Stomach (tissue), 8 donors: ENCODE measurements at regions not wholly inside any gene's neighbourhood (a gene's known extent, or its start where the extent isn't known, plus 50 kb on each side); places are given as distances from the start of the nearest gene placed in this dataset.

Source experiments
- DNase-seq, 2 donors: peaks; one replicate each; pipeline versions ENCODE4 v3.0.0 to v3.0.0-alpha.2; 2013 to 2019
- H3K27ac ChIP-seq, 5 donors: fragments of 200-600 bp in 4 of 5; sonication (generic) in 4 of 5; one replicate each; pipeline ENCODE4 v1.5.1; 2013 to 2019; ENCODE audit warnings: mild to moderate bottlenecking in 1 of 5, moderate library complexity in 1 of 5
- H3K27me3 ChIP-seq, 3 donors: fragments of 200-600 bp; sonication (generic); one replicate each; pipeline ENCODE4 v1.5.1; 2017 to 2019; ENCODE audit warnings: mixed run types in 1 of 3
- H3K36me3 ChIP-seq, 4 donors: fragments of 200-600 bp; sonication (generic); 1 replicate in 3 of 4; 2 replicates in 1 of 4; pipeline ENCODE4 v1.5.1; 2016 to 2019
- H3K4me1 ChIP-seq, 4 donors: fragments of 200-600 bp; sonication (generic); one replicate each; pipeline ENCODE4 v1.5.1; 2016 to 2019
- H3K4me3 ChIP-seq, 4 donors: fragments of 200-600 bp; sonication (generic) in 3 of 4; one replicate each; pipeline ENCODE4 v1.5.1; 2016 to 2019; ENCODE audit warnings: mild to moderate bottlenecking in 1 of 4
- H3K9me3 ChIP-seq, 4 donors: fragments of 200-600 bp; sonication (generic); one replicate each; pipeline ENCODE4 v1.5.1; 2016 to 2019
- EP300 ChIP-seq: sonication (generic); formaldehyde crosslinking; IDR thresholded peaks from one replicate; pipeline ENCODE4 v1.6.1; 2017; ENCODE audit warnings: antibody characterized with exemption
- POLR2A ChIP-seq, 4 donors: fragments of 450-650 bp; IDR thresholded peaks; one replicate each; pipeline ENCODE4 v1.6.1; 2016; ENCODE audit warnings: antibody characterized with exemption in 4 of 4, control low read depth in 2 of 4, mild to moderate bottlenecking in 1 of 4, moderate library complexity in 1 of 4
- POLR2AphosphoS5 ChIP-seq, 3 donors: sonication (generic); formaldehyde crosslinking; IDR thresholded peaks; one replicate each; pipeline ENCODE4 v1.6.1; 2016; ENCODE audit warnings: antibody characterized with exemption in 3 of 3
- WGBS, 5 donors: extraction: QIAGEN DNeasy Blood & Tissue Kit in 3 of 5; methylation state at CpG; one replicate each; pipeline versions ENCODE4 v1.1.5 to v1.1.7; 2013 to 2018; 5-methylcytosine and 5-hydroxymethylcytosine counted together
- intact Hi-C: fragments of 100-400 bp; cut with DNase I; formaldehyde crosslinking; loops from one replicate; pipeline ENCODE4 v1.15.1; 2023; ENCODE audit warnings: low total_unique reads
- TF ChIP-seq, protein P1 (sequence below), 7 experiments: fragments of 450-650 bp in 4 of 7; fragments of 200-600 bp in 3 of 7; sonication (generic) in 3 of 7; IDR thresholded peaks; one replicate each; pipeline ENCODE4 v1.5.1; 2016 to 2019; ENCODE audit warnings: antibody characterized with exemption in 7 of 7, control low read depth in 2 of 7, mild to moderate bottlenecking in 1 of 7
- donor health status: healthy with polysubstance abuse.
- donor health status: Bipolar disorder and iron deficiency.
- donor health status: healthy.

DNA sequence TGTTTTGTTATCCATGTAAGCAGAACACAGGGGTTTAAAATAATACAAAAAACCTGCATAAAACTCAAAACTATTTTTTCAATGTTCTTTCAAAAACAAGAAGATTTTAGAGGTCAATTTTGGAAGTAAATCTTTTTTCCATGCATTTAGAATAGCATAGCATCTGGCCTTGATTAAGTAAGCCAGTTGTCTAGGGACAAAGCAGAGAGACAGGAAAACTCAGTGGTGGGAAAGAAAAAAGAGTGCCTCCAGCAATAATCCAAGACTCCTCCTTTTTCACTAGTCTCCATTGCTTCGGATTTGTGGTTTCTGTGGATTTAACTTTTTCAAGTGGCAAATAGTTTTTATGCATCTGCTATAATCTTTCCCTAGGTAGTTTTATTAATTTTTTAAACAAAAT is 88.9 kb downstream of the SUCNR1 start:
- Histone ChIP-seq H3K27ac (no peak overlapping the region), H3K4me1 (no peaks in the 10 kb centered on the region), H3K9me3 (no peaks in the 10 kb centered on the region), H3K27me3 (no peaks in the 10 kb centered on the region), H3K36me3 (no peaks in the 10 kb centered on the region), H3K4me3 (no peak overlapping the region)
- 84 to 100% (median 90%) methylated on average over 1 of the region's 1 CpG for WGBS, 5 donors
- no peak for DNase-seq
- intact Hi-C loops = no loop called here
- TF ChIP-seq POLR2A (IDR thresholded peaks at IDR 0.05) = no peak
- no peak for TF ChIP-seq POLR2AphosphoS5 (IDR thresholded peaks at IDR 0.05)
- no peak for TF ChIP-seq EP300
- TF ChIP-seq, protein P1, sequence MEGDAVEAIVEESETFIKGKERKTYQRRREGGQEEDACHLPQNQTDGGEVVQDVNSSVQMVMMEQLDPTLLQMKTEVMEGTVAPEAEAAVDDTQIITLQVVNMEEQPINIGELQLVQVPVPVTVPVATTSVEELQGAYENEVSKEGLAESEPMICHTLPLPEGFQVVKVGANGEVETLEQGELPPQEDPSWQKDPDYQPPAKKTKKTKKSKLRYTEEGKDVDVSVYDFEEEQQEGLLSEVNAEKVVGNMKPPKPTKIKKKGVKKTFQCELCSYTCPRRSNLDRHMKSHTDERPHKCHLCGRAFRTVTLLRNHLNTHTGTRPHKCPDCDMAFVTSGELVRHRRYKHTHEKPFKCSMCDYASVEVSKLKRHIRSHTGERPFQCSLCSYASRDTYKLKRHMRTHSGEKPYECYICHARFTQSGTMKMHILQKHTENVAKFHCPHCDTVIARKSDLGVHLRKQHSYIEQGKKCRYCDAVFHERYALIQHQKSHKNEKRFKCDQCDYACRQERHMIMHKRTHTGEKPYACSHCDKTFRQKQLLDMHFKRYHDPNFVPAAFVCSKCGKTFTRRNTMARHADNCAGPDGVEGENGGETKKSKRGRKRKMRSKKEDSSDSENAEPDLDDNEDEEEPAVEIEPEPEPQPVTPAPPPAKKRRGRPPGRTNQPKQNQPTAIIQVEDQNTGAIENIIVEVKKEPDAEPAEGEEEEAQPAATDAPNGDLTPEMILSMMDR (IDR thresholded peaks at IDR 0.05) = no peak

DNA sequence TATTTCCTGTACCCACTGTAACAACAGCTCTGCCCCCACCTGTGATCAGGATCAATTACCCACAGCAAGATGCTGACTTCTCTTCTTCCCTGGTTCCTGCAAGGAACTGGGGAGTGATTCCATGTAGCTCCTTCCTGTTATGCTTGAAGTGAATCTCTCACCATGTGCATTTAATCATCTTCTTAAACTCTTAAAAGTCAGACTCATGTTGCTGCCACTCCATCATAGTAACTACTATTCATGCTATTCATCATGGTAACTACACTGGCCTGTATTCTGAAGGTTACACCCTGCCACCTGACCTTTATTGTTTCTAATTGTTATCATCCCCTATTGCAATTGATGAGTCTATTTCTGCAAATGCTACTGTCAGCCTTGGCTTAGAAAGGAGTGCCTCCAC is 89.5 kb downstream of the SUCNR1 start:
- Histone ChIP-seq H3K27ac (no peak overlapping the region), H3K36me3 (no peaks in the 10 kb centered on the region), H3K4me1 (no peaks in the 10 kb centered on the region), H3K4me3 (no peak overlapping the region), H3K9me3 (no peaks in the 10 kb centered on the region), H3K27me3 (no peaks in the 10 kb centered on the region)
- TF ChIP-seq EP300 = no peak
- TF ChIP-seq, protein P1 (IDR thresholded peaks at IDR 0.05) = no peak
- TF ChIP-seq POLR2AphosphoS5 (IDR thresholded peaks at IDR 0.05) = no peak
- no peak for TF ChIP-seq POLR2A (IDR thresholded peaks at IDR 0.05)
- intact Hi-C loops = no loop called here
- DNase-seq = no peak

DNA sequence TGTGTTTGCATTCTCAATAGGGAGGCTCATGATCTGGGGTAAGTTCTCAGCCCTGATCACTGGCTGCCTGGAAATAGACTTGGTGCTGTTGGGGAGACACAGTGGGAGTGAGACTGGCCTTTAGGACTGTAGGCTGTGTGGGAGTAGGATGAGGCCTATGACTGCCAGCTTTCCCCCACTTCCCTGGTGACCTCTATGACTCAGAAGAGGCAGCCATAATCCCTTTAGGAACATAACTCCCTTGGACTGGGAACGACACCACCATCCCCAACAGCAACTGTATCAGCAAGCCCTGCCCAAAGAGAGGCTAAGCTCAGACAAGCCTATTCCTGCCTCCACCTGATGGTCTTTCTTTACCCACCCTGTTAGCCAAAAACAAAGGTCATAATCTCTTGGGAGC is 91.3 kb downstream of the SUCNR1 start:
- H3K4me1 ChIP-seq = no peaks in the 10 kb centered on the region
- no peak overlapping the region for H3K4me3 ChIP-seq
- no peaks in the 10 kb centered on the region for H3K36me3 ChIP-seq
- DNase-seq = no peak
- whole genome bisulfite sequencing, 5 donors = 50 to 95% (median 80%) methylated on average over 1 of the region's 1 CpG
- intact Hi-C loops = no loop called here
- no peak for TF ChIP-seq POLR2A (IDR thresholded peaks at IDR 0.05)
- TF ChIP-seq, protein P1 (IDR thresholded peaks at IDR 0.05) = no peak
- no peak for TF ChIP-seq EP300
- TF ChIP-seq POLR2AphosphoS5 (IDR thresholded peaks at IDR 0.05) = no peak
- H3K9me3 ChIP-seq = no peaks in the 10 kb centered on the region
- H3K27ac ChIP-seq = no peak overlapping the region
- no peaks in the 10 kb centered on the region for H3K27me3 ChIP-seq

DNA sequence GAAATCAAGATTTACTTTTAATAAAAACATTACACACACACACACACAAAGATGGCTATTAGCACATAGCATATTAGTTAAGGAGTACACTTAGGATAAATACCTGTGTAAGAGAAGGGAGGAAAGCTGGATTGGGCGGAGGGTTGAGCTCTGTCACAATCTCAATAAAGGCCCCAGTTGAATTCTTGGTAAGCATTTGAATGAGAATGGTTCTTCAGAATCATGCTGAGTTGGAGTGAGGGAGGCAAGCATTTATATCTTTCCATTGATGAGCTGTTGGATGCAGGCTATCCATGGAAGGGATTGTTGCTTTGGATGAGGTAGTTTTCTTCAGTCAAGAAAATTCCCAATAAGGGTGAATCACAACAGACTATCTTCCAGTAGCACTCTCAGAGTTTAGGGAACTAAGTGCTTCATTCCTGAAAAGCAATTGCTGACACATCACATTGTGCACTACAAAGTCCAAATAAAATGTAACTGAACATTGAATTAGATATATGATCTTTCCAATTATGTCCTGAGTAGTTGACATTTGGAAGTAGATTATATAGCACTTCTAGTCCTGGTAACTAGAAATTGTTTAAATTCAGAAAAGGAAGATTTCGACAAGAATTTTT is 95.7 kb downstream of the SUCNR1 start:
- no peak overlapping the region for H3K4me3 ChIP-seq
- intact Hi-C loops = no loop called here

More for the DNA sequence above, 95.7 kb downstream of the SUCNR1 start:
- DNase-seq = no peak
- Histone ChIP-seq H3K27me3 (no peaks in the 10 kb centered on the region), H3K36me3 (no peaks in the 10 kb centered on the region), H3K9me3 (no peaks in the 10 kb centered on the region), H3K27ac (no peak overlapping the region), H3K4me1 (peaks cover 0 to 18% (median 9%) of the 10 kb centered on the region in 4 donors)
- TF ChIP-seq EP300 = no peak
- TF ChIP-seq, protein P1 (IDR thresholded peaks at IDR 0.05) = no peak
- TF ChIP-seq POLR2A (IDR thresholded peaks at IDR 0.05) = no peak
- no peak for TF ChIP-seq POLR2AphosphoS5 (IDR thresholded peaks at IDR 0.05)
- 84 to 95% (median 94%) methylated on average over 2 of the region's 2 CpGs for WGBS, 5 donors
